GM12878 (cell line): ENCODE measurements at regions not wholly inside any gene's neighbourhood (a gene's known extent, or its start where the extent isn't known, plus 50 kb on each side); places are given as distances from the start of the nearest gene placed in this dataset.

ENCODE experiments used
- BCL11A ChIP-seq: IDR thresholded peaks from 2 replicates; pipeline ENCODE4 v1.6.1; 2011; ENCODE audit warnings: low read depth, low read length
- BHLHE40 ChIP-seq, 2 experiments: fragments of 450-650 bp in 1 of 2; IDR thresholded peaks; 2 replicates each; pipeline ENCODE4 v1.6.1; 2011 to 2017; ENCODE audit warnings: low read depth in 2 of 2, borderline replicate concordance in 1 of 2, improper control_type of control experiment in 1 of 2, low read length in 1 of 2, mild to moderate bottlenecking in 1 of 2
- EZH2 ChIP-seq: IDR thresholded peaks from 2 replicates; pipeline ENCODE4 v1.6.1; 2012; ENCODE audit warnings: low read depth, mild to moderate bottlenecking, control low read depth, inconsistent platforms, low read length, borderline replicate concordance; ENCODE audit not compliant: control insufficient read depth
- HDAC2 ChIP-seq: fragments of 200-600 bp; sonication (generic); IDR thresholded peaks from 2 replicates; pipeline ENCODE4 v1.6.1; 2017
- POLR2A ChIP-seq: IDR thresholded peaks from 2 replicates; pipeline ENCODE4 v1.6.1; 2011; ENCODE audit warnings: low read depth, mild to moderate bottlenecking, low read length
- SMC3 ChIP-seq: IDR thresholded peaks from 2 replicates; pipeline ENCODE4 v1.6.1; 2011; ENCODE audit warnings: low read length, improper control_type of control experiment, borderline replicate concordance
- ZNF274 ChIP-seq: IDR thresholded peaks from one replicate; pipeline ENCODE4 v1.8.0; 2011; ENCODE audit not compliant: insufficient read length, insufficient read depth
- TF ChIP-seq, protein P1 (sequence below), 3 experiments: IDR thresholded peaks in 2 of 3; conservative IDR thresholded peaks in 1 of 3; 2 replicates each; pipeline ENCODE4 v1.5.1; 2011; ENCODE audit warnings: low read depth in 3 of 3, low read length in 3 of 3, mild to moderate bottlenecking in 3 of 3, control low read depth in 2 of 3, moderate library complexity in 2 of 3, inconsistent platforms in 1 of 3, mixed read lengths in 1 of 3; ENCODE audit not compliant: control insufficient read depth in 2 of 3, insufficient read depth in 1 of 3; ENCODE audit errors: extremely low read depth in 1 of 3

DNA sequence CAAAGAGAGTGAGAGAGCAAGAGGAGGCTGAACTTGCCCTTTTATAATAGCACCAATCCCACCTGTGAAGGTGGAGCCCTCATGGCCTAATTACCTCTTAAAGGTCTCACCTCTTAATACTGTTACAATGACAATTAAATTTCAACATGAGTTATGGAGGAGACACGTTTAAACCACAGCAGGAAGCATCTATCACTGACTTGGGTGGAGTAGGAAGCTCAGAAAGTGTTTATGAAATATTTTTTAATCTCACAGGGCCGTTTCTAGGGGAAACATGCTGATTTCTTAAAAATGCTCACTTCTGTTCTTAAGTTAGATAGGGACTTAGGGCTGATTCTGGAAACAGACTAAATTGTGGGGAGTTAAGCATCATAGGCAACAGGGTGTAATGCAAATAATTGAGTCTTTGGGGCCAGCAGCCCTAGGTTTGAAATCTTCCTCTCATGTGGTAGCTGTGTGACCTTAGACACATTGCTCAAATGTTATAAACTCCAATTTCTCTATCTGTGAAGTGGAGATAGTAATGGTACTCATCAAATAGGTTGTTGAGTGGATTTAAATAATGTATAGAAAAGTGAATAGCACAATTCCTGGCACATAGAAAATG, 133.3 kb upstream of the KLHL25 start:
- TF ChIP-seq HDAC2 (no peak), BHLHE40 (IDR thresholded peaks at IDR 0.05; ENCODE audit: borderline replicate concordance in 1 of 2, low read depth in 2 of 2, low read length in 1 of 2) (no peak), POLR2A (no peak), ZNF274 (no peak), SMC3 (no peak), BCL11A (no peak), EZH2 (no peak)
- TF ChIP-seq, protein P1, sequence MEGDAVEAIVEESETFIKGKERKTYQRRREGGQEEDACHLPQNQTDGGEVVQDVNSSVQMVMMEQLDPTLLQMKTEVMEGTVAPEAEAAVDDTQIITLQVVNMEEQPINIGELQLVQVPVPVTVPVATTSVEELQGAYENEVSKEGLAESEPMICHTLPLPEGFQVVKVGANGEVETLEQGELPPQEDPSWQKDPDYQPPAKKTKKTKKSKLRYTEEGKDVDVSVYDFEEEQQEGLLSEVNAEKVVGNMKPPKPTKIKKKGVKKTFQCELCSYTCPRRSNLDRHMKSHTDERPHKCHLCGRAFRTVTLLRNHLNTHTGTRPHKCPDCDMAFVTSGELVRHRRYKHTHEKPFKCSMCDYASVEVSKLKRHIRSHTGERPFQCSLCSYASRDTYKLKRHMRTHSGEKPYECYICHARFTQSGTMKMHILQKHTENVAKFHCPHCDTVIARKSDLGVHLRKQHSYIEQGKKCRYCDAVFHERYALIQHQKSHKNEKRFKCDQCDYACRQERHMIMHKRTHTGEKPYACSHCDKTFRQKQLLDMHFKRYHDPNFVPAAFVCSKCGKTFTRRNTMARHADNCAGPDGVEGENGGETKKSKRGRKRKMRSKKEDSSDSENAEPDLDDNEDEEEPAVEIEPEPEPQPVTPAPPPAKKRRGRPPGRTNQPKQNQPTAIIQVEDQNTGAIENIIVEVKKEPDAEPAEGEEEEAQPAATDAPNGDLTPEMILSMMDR (IDR thresholded peaks at IDR 0.05 in 2 of 3, conservative IDR thresholded peaks at IDR 0.05 in 1 of 3; ENCODE audit: control insufficient read depth in 2 of 3, extremely low read depth in 1 of 3, insufficient read depth in 1 of 3, low read depth in 3 of 3, low read length in 3 of 3) = no peak
